ENCODE measurements at regions not wholly inside any gene's neighbourhood (a gene's known extent, or its start where the extent isn't known, plus 50 kb on each side); places are given as distances from the start of the nearest gene placed in this dataset.

DNA sequence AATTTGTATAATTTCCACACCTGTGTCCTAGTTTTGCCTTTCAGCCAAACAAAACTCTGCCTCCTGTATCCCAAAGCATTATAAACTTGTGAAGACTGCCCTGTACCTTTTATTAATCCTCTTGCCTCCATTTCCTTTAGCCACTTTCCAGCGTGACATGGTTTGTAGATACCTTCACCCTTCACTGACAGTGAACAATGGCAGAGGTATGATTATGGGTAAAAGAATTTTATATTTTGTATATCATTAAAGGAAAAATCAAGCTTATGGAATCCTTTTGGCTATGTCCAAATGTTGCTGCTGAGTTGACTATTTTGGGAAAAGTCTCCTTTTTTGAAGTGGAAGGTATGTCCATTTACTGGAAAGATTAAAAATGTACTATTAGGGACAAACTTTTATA is 251.7 kb downstream of the HNMT start:
- Mint-ChIP-seq H3K9me3 (ENCODE audit: unreplicated experiment) (no peaks in the 10 kb centered on the region), H3K27ac (ENCODE audit: unreplicated experiment) (no peak overlapping the region), H3K4me3 (ENCODE audit: unreplicated experiment) (no peak overlapping the region), H3K36me3 (ENCODE audit: low read depth, unreplicated experiment) (no peaks in the 10 kb centered on the region), H3K4me1 (ENCODE audit: low read depth, unreplicated experiment) (peaks cover 10% of the 10 kb centered on the region), H3K27me3 (ENCODE audit: low read depth, unreplicated experiment) (no peaks in the 10 kb centered on the region)
- Histone ChIP-seq H3K9ac (ENCODE audit: low read length) (no peak overlapping the region), H3K9me3 (ENCODE audit: insufficient read depth, low read depth, low read length) (no peaks in the 10 kb centered on the region), H3K79me2 (ENCODE audit: insufficient read depth, low read length) (no peaks in the 10 kb centered on the region), H3K36me3 (ENCODE audit: insufficient read depth, low read length) (no peaks in the 10 kb centered on the region), H3K27me3 (ENCODE audit: insufficient read depth, low read length) (no peaks in the 10 kb centered on the region), H3K4me2 (ENCODE audit: low read length) (no peak overlapping the region), H2AFZ (ENCODE audit: low read depth, low read length) (no peak overlapping the region), H3K4me3 (ENCODE audit: insufficient read depth, low read depth, low read length) (no peak overlapping the region), H3K27ac (ENCODE audit: low read depth, low read length) (no peak overlapping the region), H4K20me1 (ENCODE audit: insufficient read depth, low read length) (no peaks in the 10 kb centered on the region), H3K4me1 (ENCODE audit: insufficient read depth, low read length) (no peaks in the 10 kb centered on the region)
- no peak for FAIRE-seq
- DNase-seq (ENCODE audit: low read depth): no peak
- no peak for TF ChIP-seq EZH2 (IDR thresholded peaks at IDR 0.05; ENCODE audit: insufficient read depth, low read length)
- TF ChIP-seq, protein P1, sequence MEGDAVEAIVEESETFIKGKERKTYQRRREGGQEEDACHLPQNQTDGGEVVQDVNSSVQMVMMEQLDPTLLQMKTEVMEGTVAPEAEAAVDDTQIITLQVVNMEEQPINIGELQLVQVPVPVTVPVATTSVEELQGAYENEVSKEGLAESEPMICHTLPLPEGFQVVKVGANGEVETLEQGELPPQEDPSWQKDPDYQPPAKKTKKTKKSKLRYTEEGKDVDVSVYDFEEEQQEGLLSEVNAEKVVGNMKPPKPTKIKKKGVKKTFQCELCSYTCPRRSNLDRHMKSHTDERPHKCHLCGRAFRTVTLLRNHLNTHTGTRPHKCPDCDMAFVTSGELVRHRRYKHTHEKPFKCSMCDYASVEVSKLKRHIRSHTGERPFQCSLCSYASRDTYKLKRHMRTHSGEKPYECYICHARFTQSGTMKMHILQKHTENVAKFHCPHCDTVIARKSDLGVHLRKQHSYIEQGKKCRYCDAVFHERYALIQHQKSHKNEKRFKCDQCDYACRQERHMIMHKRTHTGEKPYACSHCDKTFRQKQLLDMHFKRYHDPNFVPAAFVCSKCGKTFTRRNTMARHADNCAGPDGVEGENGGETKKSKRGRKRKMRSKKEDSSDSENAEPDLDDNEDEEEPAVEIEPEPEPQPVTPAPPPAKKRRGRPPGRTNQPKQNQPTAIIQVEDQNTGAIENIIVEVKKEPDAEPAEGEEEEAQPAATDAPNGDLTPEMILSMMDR (IDR thresholded peaks at IDR 0.05; ENCODE audit: insufficient read depth, low read depth, low read length): no peak

GRCh38 chr2:138217975-138218374 is 253.7 kb downstream of the HNMT start:
- Histone ChIP-seq H3K9ac (ENCODE audit: low read length) (no peak overlapping the region), H3K4me1 (ENCODE audit: insufficient read depth, low read length) (no peaks in the 10 kb centered on the region), H3K36me3 (ENCODE audit: insufficient read depth, low read length) (no peaks in the 10 kb centered on the region), H4K20me1 (ENCODE audit: insufficient read depth, low read length) (no peaks in the 10 kb centered on the region), H3K9me3 (ENCODE audit: insufficient read depth, low read depth, low read length) (no peaks in the 10 kb centered on the region), H3K27ac (ENCODE audit: low read depth, low read length) (no peak overlapping the region), H2AFZ (ENCODE audit: low read depth, low read length) (no peak overlapping the region), H3K4me3 (ENCODE audit: insufficient read depth, low read depth, low read length) (no peak overlapping the region), H3K4me2 (ENCODE audit: low read length) (no peak overlapping the region), H3K27me3 (ENCODE audit: insufficient read depth, low read length) (no peaks in the 10 kb centered on the region), H3K79me2 (ENCODE audit: insufficient read depth, low read length) (no peaks in the 10 kb centered on the region)
- FAIRE-seq: no peak
- no peak for TF ChIP-seq EZH2 (IDR thresholded peaks at IDR 0.05; ENCODE audit: insufficient read depth, low read length)
- TF ChIP-seq, protein P1 (IDR thresholded peaks at IDR 0.05; ENCODE audit: insufficient read depth, low read depth, low read length): no peak
- Mint-ChIP-seq H3K4me1 (ENCODE audit: low read depth, unreplicated experiment) (peaks cover 10% of the 10 kb centered on the region), H3K27ac (ENCODE audit: unreplicated experiment) (no peak overlapping the region), H3K36me3 (ENCODE audit: low read depth, unreplicated experiment) (no peaks in the 10 kb centered on the region), H3K9me3 (ENCODE audit: unreplicated experiment) (no peaks in the 10 kb centered on the region), H3K27me3 (ENCODE audit: low read depth, unreplicated experiment) (no peaks in the 10 kb centered on the region), H3K4me3 (ENCODE audit: unreplicated experiment) (no peak overlapping the region)
- no peak for DNase-seq (ENCODE audit: low read depth)

GRCh38 chr2:138218397-138218796 is 254.1 kb downstream of the HNMT start:
- DNase-seq (ENCODE audit: low read depth) (no peak), FAIRE-seq (no peak)
- H3K36me3 ChIP-seq (ENCODE audit: insufficient read depth, low read length): no peaks in the 10 kb centered on the region
- H3K9me3 ChIP-seq (ENCODE audit: insufficient read depth, low read depth, low read length): no peaks in the 10 kb centered on the region
- H3K79me2 ChIP-seq (ENCODE audit: insufficient read depth, low read length): no peaks in the 10 kb centered on the region
- Mint-ChIP-seq H3K4me1 (ENCODE audit: low read depth, unreplicated experiment) (peaks cover 8% of the 10 kb centered on the region), H3K9me3 (ENCODE audit: unreplicated experiment) (no peaks in the 10 kb centered on the region), H3K27me3 (ENCODE audit: low read depth, unreplicated experiment) (no peaks in the 10 kb centered on the region), H3K4me3 (ENCODE audit: unreplicated experiment) (no peak overlapping the region), H3K36me3 (ENCODE audit: low read depth, unreplicated experiment) (no peaks in the 10 kb centered on the region), H3K27ac (ENCODE audit: unreplicated experiment) (no peak overlapping the region)
- TF ChIP-seq, protein P1 (IDR thresholded peaks at IDR 0.05; ENCODE audit: insufficient read depth, low read depth, low read length): no peak
- TF ChIP-seq EZH2 (IDR thresholded peaks at IDR 0.05; ENCODE audit: insufficient read depth, low read length): no peak
- no peak overlapping the region for H2AFZ ChIP-seq (ENCODE audit: low read depth, low read length)
- no peaks in the 10 kb centered on the region for H3K4me1 ChIP-seq (ENCODE audit: insufficient read depth, low read length)
- no peak overlapping the region for H3K27ac ChIP-seq (ENCODE audit: low read depth, low read length)
- no peak overlapping the region for H3K9ac ChIP-seq (ENCODE audit: low read length)
- H3K27me3 ChIP-seq (ENCODE audit: insufficient read depth, low read length): no peaks in the 10 kb centered on the region
- H3K4me2 ChIP-seq (ENCODE audit: low read length): no peak overlapping the region
- no peaks in the 10 kb centered on the region for H4K20me1 ChIP-seq (ENCODE audit: insufficient read depth, low read length)
- H3K4me3 ChIP-seq (ENCODE audit: insufficient read depth, low read depth, low read length): no peak overlapping the region
